ENCODE measurements at regions not wholly inside any gene's neighbourhood (a gene's known extent, or its start where the extent isn't known, plus 50 kb on each side); places are given as distances from the start of the nearest gene placed in this dataset.

GRCh38 chr5:98679963-98680362, 93.5 kb upstream of the RGMB start:
- Histone ChIP-seq H3K9me3 (ENCODE audit: control insufficient read depth, insufficient read depth, low read length) (no peaks in the 10 kb centered on the region), H3K27ac (ENCODE audit: low read length) (no peak overlapping the region), H3K36me3 (ENCODE audit: control insufficient read depth, insufficient read depth, low read length) (no peaks in the 10 kb centered on the region), H3K4me1 (ENCODE audit: control insufficient read depth, insufficient read depth, low read length) (no peaks in the 10 kb centered on the region), H3K4me3 (ENCODE audit: low read length) (no peak overlapping the region), H3K27me3 (ENCODE audit: control insufficient read depth, insufficient read depth, low read length) (no peaks in the 10 kb centered on the region)
- DNase-seq (no peak), ATAC-seq (no peak)
- Mint-ChIP-seq H3K36me3 (peaks cover 12% of the 10 kb centered on the region), H3K27me3 (ENCODE audit: low read depth in 2 of 2) (no peaks in the 10 kb centered on the region), H3K9me3 (peaks cover 14 to 18% of the 10 kb centered on the region in 2 donors), H3K4me3 (no peak overlapping the region), H3K27ac (no peak overlapping the region), H3K4me1 (no peaks in the 10 kb centered on the region)
- 26% methylated on average over 4 of the region's 4 CpGs for WGBS (ENCODE audit: insufficient coverage)
- no peak for TF ChIP-seq CTCF (IDR thresholded peaks at IDR 0.05)
- intact Hi-C loops (cut with micrococcal nuclease): no loop called here

GRCh38 chr5:98690002-98690401, 83.5 kb upstream of the RGMB start:
- DNase-seq: no peak
- intact Hi-C loops (cut with micrococcal nuclease): no loop called here
- Mint-ChIP-seq H3K36me3 (no peaks in the 10 kb centered on the region), H3K27ac (no peak overlapping the region), H3K9me3 (peaks cover 20 to 25% of the 10 kb centered on the region in 2 donors), H3K4me1 (no peaks in the 10 kb centered on the region), H3K4me3 (no peak overlapping the region), H3K27me3 (ENCODE audit: low read depth in 2 of 2) (no peaks in the 10 kb centered on the region)
- no peak for ATAC-seq
- H3K27ac ChIP-seq (ENCODE audit: low read length): no peak overlapping the region
- TF ChIP-seq CTCF (IDR thresholded peaks at IDR 0.05): no peak
- no peaks in the 10 kb centered on the region for H3K36me3 ChIP-seq (ENCODE audit: control insufficient read depth, insufficient read depth, low read length)
- H3K27me3 ChIP-seq (ENCODE audit: control insufficient read depth, insufficient read depth, low read length): no peaks in the 10 kb centered on the region
- H3K4me3 ChIP-seq (ENCODE audit: low read length): no peak overlapping the region
- H3K4me1 ChIP-seq (ENCODE audit: control insufficient read depth, insufficient read depth, low read length): no peaks in the 10 kb centered on the region
- H3K9me3 ChIP-seq (ENCODE audit: control insufficient read depth, insufficient read depth, low read length): no peaks in the 10 kb centered on the region

- no peak overlapping the region for H3K4me3 Mint-ChIP-seq
- H3K4me1 ChIP-seq (ENCODE audit: control insufficient read depth, insufficient read depth, low read length): no peaks in the 10 kb centered on the region
- H3K27me3 ChIP-seq (ENCODE audit: control insufficient read depth, insufficient read depth, low read length): no peaks in the 10 kb centered on the region
- H3K27ac ChIP-seq (ENCODE audit: low read length): no peak overlapping the region
- no peaks in the 10 kb centered on the region for H3K27me3 Mint-ChIP-seq (ENCODE audit: low read depth in 2 of 2)
- no peak for TF ChIP-seq CTCF (IDR thresholded peaks at IDR 0.05)
- intact Hi-C loops (cut with micrococcal nuclease): no loop called here
- WGBS (ENCODE audit: insufficient coverage): no CpG with 5 or more reads among the region's 1 CpG
- H3K9me3 Mint-ChIP-seq: peaks cover 16 to 20% of the 10 kb centered on the region in 2 donors
- no peak overlapping the region for H3K27ac Mint-ChIP-seq
- ATAC-seq (no peak), DNase-seq (no peak)
- H3K4me3 ChIP-seq (ENCODE audit: low read length): no peak overlapping the region
- H3K36me3 ChIP-seq (ENCODE audit: control insufficient read depth, insufficient read depth, low read length): no peaks in the 10 kb centered on the region
- no peaks in the 10 kb centered on the region for H3K9me3 ChIP-seq (ENCODE audit: control insufficient read depth, insufficient read depth, low read length)
- no peaks in the 10 kb centered on the region for H3K4me1 Mint-ChIP-seq
- H3K36me3 Mint-ChIP-seq: no peaks in the 10 kb centered on the region
These were observed 78.6 kb upstream of the RGMB start for GRCh38 chr5:98694902-98695301.

GRCh38 chr5:98698359-98698758, 75.1 kb upstream of the RGMB start:
- H3K4me3 Mint-ChIP-seq: no peak overlapping the region
- Histone ChIP-seq H3K27me3 (ENCODE audit: control insufficient read depth, insufficient read depth, low read length) (no peaks in the 10 kb centered on the region), H3K36me3 (ENCODE audit: control insufficient read depth, insufficient read depth, low read length) (no peaks in the 10 kb centered on the region), H3K9me3 (ENCODE audit: control insufficient read depth, insufficient read depth, low read length) (peaks cover 9% of the 10 kb centered on the region), H3K27ac (ENCODE audit: low read length) (no peak overlapping the region), H3K4me1 (ENCODE audit: control insufficient read depth, insufficient read depth, low read length) (no peaks in the 10 kb centered on the region), H3K4me3 (ENCODE audit: low read length) (no peak overlapping the region)
- TF ChIP-seq CTCF (IDR thresholded peaks at IDR 0.05): no peak
- H3K36me3 Mint-ChIP-seq: peaks cover 8% of the 10 kb centered on the region
- ATAC-seq (no peak), DNase-seq (no peak)
- H3K4me1 Mint-ChIP-seq: no peaks in the 10 kb centered on the region
- intact Hi-C loops (cut with micrococcal nuclease): no loop called here
- no peak overlapping the region for H3K27ac Mint-ChIP-seq
- H3K27me3 Mint-ChIP-seq (ENCODE audit: low read depth in 2 of 2): no peaks in the 10 kb centered on the region
- peaks cover 13 to 14% of the 10 kb centered on the region in 2 donors for H3K9me3 Mint-ChIP-seq
